GM04504 (cell line): ENCODE measurements at regions not wholly inside any gene's neighbourhood (a gene's known extent, or its start where the extent isn't known, plus 50 kb on each side); places are given as distances from the start of the nearest gene placed in this dataset.
A peak's percentile ranks its signal among the peaks of the same experiment; 100 is the strongest.

Experiments
- DNase-seq: peaks from one replicate; pipeline ENCODE4 v3.0.0-alpha.2; 2012; ENCODE audit warnings: low read depth

DNA sequence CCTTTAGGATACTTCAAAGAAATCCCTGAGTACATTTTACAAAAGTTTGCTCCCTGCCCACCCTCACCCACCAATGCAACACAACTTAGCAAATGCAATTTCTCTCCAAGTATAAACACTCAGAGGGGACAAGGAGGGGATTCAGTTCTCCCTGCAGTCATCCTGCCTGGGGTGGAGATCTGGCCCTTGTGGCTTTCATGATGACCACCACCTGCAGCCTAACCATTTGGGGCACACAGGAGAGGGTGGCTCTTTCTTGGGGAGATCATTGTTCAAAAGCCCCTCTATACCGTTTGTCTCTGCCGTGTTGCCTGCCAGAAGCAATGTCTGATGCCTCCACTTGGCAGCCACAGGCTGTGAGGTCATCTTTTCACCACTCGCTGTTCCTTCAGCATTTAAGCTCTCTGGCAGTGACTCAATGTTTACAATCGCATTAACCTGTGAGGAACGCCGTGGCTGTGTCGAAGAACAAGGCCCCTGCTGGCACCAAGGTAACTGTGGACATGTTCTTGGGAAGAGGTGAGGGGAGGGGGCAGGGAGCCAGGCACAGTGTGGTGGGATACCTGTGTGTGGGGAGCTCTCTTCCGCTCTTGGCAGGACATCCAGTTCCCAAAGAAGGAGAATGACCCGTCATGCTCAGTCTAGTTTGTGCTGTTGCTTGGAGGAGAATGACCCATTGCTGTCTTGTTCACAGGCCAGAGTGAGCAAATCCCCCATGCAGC, 103.9 kb upstream of the DUSP10 start:
- peak; percentile 38 for DNase-seq

GRCh38 chr1:221841983-221842335, 100.1 kb upstream of the DUSP10 start:
- no peak for DNase-seq

DNA sequence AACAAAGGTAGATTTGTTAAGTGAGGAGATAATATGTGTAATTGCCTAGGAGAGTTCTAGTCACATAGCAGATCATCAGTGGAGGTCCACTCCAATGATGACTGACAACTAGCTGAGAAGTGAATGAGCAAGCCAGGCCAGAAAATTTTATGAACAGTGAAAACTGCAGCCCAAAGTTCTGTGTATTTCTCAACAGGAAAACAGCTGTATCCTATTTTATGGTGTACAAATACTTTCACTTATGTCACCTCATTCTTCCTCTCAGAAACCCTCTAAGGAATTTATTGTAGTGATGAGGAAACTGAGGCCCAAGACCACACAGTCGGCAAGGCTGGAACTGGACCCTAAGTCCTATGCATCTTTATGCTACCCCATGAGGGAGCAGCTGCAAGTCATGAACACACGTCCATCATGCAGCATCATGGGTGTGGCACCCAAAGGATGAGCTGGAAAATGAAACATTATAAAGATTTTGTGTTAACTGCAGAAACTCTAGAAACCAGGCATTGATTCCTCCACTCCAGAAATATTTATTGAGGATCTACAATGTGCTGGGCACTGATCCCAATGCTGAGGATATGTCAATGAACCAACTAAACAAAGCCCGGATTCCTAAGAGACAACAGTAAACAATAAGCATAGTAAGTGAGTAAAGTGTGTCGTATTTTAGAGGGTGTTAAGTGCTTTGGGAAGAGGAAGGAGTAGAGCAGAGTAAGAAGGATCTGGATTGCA, 99.5 kb upstream of the DUSP10 start:
- DNase-seq: peak; percentile 41

GRCh38 chr1:221840511-221841243, 98.8 kb upstream of the DUSP10 start:
- DNase-seq: no peak

- DNase-seq: peak; percentile 38
Observed at GRCh38 chr1:221839782-221840395, 98.0 kb upstream of the DUSP10 start.

- no peak for DNase-seq
Observed at GRCh38 chr1:221839321-221839720, 97.4 kb upstream of the DUSP10 start.

- no peak for DNase-seq
Observed at GRCh38 chr1:221837896-221838295, 96.0 kb upstream of the DUSP10 start.

DNA sequence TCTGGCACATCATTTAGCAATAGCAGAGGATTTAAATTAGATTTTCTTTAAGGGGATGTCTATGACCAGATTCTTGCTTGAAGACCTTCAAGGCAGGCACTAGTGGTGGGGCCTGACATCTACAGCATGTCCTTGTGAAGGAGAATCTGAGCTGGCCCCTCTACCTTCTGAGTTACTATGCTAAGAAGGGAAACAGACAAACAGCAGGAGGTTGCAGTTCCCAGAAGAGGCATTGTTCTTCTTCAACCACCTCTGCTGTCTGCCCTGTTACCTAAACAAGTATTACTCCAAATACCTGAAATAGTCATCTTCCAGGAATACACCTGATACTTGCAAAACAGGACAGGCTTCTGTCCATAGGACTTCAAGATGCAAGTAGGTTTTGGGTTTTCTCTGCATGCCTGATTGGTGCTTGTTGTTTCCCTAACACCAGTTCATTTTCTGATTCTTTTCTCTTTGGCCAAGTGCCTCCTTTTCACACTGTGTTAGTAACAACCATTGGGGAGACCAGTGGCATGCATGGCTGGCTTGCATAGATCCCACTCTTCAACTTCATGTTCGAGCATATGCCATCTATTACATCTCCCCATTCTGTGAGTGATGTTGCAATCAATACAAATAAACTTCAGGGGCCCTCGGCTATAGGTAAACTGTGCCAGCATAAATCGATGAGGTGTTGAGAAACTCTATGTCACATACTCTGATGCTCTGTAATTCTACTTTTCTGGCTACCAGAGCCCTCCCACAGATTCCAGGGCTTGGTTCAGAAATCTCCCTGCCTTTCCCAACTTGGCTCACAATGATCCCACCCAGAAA, 93.0 kb upstream of the DUSP10 start:
- DNase-seq: no peak

DNA sequence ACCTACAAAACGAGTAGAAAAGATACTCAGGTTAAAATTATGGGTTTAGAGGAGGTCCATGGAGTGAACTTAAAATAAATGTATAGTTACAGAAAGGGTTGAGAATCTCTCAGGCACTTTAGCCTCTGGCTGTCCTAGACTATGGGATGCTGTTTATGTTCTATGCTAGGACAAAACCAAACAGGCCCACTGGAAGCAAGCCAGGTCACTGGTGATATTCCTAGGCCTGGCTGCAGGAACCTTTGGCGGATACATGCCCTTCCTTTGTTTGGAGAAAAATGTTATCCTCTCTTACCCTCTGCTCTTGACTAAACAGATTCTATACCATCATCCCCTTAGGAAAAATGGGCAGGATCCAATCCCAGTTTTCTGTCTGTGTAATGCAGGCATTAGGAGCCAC, 90.7 kb upstream of the DUSP10 start:
- DNase-seq: no peak

- DNase-seq: no peak
Observed at GRCh38 chr1:221832151-221832550, 90.3 kb upstream of the DUSP10 start.

DNA sequence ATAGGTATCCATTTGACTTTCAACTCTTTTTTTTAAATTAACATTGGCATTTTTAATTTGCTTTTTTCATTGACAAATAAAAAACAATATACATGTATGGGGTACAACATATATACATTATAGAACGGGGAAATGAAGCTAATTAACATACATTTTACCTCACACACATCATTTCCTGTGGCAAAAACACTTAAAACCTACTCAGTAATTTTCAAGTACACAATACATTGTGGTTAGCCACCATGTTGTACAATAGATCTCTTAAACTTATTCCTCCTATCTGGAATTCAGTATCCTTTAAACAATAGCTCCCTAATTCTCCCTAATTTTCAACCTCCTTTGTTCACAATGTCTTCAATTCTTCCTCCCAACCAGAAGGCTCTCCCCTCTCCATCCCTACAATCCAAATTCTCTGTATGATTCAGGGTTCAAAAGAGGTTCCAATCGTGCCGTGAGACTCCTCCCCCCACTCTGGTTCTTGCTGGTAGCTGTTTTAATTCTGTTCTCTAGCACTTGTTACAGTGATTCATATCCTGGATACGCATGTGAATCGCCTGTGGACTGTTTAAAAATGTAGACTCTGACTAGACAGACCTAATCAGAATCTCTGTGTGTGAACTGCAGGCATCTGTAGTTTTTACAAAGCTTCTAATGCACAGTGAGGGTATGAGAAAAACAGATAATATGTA, 87.6 kb upstream of the DUSP10 start:
- DNase-seq: peak; percentile 69

- DNase-seq: no peak
Observed at GRCh38 chr1:221827307-221827642, 85.4 kb upstream of the DUSP10 start.

DNA sequence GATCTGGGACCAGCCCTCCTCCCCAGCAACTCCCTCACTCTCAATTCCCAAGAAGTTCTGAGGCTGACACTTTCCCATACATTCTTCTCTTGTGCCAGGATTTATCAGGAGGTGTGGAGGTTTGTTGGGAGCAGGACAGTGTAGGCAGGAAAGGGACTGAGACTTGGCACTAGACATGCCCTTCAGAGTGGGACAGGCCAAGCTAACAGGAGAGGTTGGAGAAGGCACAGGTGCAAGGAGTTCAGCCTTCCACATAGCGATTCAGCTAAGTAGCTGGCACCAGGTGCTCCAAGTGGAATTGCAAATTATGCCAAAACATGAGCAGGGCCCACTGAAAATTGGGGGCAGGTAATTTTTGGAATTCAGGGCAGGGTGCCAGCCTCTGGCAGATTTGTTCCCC, 83.0 kb upstream of the DUSP10 start:
- no peak for DNase-seq

GRCh38 chr1:221824025-221824424, 82.1 kb upstream of the DUSP10 start:
- peak; percentile 59 for DNase-seq

- no peak for DNase-seq
Observed at GRCh38 chr1:221823561-221823960, 81.7 kb upstream of the DUSP10 start.

- DNase-seq: no peak
Observed at GRCh38 chr1:221823149-221823548, 81.3 kb upstream of the DUSP10 start.

- DNase-seq: no peak
Observed at GRCh38 chr1:221822591-221822990, 80.7 kb upstream of the DUSP10 start.

DNA sequence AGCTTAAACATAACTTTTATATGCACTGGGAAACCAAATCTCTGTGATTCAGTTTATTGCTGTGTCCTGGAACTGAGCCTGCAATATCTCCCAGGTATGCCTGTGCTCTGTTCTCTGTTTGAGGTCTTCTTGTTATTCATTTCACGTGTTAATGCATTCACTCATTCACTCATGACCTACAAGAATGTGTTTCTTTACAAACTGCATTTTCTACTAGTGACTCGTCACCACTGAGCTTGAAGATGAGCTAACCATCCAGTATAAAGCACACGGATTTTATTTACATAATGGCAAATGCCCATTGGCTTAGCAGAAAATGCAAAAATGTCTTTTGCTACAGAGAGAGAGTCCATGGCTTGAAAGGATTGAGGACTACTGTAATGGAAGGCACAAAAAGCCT, 75.0 kb upstream of the DUSP10 start:
- peak; percentile 53 for DNase-seq

- DNase-seq: no peak
Observed at GRCh38 chr1:221815660-221816059, 73.8 kb upstream of the DUSP10 start.

DNA sequence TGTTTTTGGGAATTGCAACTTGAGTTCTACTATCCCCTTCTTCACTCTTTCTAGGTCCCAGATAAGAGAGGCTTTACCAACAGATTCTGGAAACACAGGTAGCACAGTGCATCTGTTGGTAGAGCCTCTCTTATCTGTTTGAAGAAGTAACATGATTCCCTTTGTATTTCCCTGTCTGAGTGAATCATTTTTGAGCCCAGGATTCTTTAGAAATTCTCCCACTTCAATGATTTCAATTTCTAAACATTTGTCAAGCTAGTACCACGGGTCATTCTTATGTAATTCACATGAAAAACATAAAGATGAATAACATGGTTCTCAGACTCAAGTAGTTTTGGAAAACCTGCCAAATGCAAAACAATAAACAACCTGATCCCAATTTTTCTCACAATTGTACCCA, 72.0 kb upstream of the DUSP10 start:
- no peak for DNase-seq

DNA sequence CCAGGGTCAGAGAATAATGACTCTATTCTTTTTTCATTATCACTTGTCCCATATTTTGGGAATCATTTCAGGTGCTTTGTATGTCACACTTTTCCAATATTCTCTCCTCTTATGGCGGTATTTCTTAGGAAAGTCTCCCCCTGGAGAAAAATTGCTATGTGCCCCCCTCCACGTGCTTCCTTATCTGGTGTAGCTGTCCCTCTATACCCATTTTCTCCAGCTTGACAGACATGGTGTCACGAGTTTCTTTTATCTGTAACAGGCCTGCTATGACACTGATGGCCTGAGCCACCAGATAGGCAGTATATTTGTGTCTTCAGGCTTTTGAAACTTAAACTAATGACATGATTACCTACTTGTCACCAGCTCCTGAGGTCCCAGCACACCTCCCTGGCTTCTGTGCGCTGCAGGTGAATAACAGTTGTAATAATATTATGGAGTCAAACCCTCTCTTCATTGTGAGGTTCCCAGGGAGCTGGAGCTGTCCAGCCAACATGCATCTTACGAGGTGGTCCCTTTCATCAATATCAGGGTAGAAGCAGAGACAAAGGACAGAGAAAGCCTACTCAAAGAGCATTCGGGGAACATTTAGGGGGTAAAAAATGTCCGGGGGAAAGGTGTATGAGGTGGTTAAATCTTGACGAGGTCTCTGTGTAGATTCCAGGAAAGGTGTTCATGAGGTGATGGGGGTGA, 71.2 kb upstream of the DUSP10 start:
- DNase-seq: no peak
